Cerebellar cortex (tissue), 1 donor: ENCODE measurements at regions not wholly inside any gene's neighbourhood (a gene's known extent, or its start where the extent isn't known, plus 50 kb on each side); places are given as distances from the start of the nearest gene placed in this dataset.

ENCODE experiments used
- DNase-seq: peaks from one replicate; pipeline ENCODE4 v3.0.0-alpha.2; 2015; ENCODE audit warnings: low spot score

DNA sequence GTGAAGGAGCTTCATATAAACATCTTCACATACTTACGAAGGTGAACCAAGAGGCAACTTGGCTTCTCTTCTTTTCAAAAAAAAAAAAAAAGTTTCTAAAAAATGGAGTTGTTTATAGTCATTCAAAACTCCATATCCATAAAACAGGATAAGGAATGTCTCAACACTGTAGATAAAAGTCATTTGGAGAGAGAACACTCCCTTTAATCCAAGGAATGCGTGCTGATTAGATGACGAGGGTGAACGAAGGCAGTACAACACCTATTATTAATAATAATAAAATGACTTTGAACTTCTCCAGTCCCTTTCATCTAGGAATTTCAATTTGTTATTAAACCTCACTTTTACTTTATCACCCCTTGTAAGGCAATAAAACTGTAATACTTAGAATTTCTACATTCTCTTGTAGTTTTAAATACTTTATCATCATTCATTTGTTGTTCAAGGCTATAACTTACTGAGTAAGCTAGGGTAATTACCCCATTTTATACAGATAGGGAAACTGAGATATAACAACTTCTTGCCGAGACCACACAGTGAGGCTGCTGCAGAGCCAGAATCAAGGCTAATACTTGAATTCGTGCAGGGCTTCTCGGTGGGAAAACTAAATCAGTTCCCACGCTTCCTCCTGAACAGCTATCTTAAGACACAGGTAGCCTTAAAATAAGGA lies 377.1 kb downstream of the EFNA5 start:
- no peak for DNase-seq

DNA sequence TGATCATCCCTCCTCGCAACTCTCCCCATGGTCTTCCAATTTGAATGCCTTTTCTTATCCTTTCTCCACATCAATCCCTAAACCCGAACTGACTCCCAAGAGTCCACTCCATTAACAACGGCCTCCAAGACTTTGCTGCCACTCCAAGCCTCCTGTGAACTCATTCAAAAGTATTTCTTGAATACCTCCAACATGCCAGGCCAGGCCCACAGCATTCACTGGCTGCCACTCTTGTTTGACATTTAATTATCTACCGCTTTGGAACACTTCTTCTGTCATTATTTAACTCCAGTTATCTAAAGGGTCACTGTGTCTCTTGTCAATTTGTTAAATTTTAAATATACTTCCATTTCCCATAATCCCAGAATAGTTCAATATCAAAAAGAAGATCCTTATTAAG lies 378.9 kb downstream of the EFNA5 start:
- no peak for DNase-seq

DNA sequence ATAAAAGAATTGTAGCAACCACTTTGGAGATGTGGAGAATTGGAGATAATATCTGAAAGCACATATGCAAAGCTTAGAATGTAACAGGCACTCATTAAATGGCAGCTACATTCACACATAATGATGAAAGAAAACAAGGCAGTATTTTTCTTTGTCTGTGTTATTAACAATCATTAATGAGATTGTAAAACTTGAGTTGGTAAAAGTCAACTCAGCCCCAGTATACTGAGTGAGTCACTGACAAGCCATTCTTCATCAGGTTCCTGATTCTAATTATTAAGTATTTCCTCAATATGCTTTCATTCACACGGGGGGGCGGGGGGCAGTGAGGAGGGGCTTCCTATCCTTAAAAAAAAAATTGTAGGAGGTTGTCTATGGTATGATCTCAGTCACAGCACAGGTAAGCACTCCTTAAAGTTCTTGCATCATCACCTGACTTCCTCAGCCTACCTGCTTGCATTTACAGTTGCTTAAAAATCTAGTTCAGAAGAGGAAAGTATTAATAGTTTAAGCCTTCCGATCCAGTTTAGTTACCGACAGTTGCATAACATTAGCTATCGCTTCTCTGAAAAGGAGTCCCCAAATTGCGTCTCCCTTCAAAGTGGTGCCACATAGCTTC lies 379.8 kb downstream of the EFNA5 start:
- no peak for DNase-seq

DNA sequence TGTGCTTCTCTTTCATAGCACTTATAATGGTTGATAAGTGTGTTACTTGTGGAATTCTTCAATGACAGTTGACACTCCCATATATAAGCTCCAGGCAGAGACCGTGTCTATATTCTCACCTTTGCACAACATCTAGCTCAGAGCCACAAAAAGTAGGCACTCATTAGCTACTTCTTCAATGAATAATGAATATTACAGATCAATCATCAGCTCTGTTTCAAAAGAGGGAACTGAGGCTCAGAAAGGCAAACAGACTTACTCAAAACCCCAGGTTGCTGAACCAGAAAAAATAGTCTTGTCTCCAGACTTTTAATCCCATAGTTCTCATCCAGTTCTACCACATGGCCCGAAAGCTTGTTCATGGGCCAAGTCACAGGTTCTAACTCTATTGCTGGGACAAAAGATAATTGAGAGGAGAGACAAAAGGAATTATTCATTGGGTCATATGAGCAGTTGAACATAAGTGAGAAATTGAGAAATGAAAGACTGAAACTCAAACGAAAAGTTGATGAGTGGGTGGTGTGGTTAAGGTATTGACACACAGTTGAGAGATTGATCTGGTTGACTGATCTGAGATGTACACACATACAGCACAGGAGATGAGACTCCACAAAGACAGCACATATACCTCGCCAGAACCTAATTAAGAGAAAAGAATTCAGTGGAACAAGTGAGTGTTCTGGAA lies 381.6 kb downstream of the EFNA5 start:
- no peak for DNase-seq

DNA sequence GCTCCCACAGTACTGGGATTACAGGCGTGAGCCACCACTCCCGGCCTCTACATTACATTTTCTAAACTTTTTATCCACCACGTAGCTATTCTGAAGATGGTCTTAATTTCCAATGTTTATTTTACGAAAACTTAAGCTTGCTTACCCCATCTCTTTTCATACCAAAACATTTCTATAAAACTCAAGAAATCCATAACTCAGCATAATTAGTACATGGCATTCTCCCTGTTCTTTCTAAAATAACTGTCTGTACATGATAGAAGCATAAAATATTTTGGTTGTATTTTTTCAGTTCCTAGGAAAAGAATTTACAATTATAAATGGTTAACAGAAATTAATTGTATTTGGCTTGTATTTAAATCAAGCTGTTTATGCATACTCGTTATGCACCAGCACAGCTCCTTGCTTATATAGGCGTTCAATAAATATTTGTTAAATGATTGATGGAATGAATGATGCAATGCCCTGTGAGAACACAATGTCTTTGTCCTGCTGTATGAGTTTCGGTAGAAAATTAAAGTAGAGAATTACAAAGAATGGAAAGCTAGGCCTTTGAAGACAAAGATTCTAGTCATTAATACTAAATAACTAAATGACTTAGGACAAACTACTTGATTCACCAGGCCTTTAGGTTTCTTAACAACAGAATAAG lies 384.2 kb downstream of the EFNA5 start:
- no peak for DNase-seq

DNA sequence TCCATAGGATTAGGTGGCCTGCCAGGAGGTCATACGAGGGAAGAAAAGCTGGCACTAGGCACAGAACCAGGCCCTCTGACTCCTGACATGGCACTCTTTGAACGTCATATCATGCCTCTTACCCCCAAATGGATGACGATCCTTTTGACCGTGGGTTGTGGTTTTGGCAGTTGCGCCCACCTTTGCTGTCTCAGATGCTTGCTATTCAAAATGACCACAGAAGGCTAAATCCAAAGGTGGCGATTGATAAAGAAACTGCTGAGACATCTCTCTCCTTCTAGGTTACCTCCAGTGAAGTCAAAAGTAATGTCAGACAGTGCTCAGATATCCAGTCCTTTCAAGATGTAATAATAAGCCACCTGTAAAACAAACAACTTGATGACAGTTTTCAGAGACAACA lies 385.0 kb downstream of the EFNA5 start:
- DNase-seq, result no peak

DNA sequence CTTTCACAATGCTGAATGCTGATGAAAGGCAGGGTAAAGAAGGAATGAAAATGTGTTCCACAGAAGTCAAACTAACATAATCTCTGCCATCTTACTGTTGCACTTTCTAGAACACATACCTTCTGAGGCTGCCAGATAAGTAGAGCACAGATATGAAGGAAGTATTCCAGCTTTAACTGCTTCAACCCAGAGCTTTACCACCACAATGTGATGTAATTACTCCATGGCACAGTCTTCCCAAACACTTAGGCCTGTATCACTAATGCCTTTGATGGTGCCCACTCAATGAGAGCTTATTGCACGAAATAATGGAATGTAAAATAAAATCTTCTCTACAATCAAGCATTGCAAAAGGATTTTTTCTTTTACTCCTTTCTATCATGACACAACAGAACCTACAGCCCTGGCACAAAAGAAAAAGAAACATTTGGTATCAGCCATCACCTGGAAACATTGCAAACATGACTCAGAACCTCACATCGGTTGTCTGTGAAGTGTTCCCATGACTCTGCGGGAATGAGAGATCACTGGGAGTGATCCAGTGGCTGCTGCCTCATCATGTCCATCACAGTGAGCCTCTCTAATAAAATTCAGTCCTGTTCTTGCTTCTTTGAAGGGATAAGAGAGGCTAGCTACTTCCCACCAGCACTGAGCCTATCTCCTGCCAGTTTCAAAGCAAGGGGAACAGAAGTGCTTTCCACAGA lies 385.8 kb downstream of the EFNA5 start:
- DNase-seq, result peak; percentile 72

DNA sequence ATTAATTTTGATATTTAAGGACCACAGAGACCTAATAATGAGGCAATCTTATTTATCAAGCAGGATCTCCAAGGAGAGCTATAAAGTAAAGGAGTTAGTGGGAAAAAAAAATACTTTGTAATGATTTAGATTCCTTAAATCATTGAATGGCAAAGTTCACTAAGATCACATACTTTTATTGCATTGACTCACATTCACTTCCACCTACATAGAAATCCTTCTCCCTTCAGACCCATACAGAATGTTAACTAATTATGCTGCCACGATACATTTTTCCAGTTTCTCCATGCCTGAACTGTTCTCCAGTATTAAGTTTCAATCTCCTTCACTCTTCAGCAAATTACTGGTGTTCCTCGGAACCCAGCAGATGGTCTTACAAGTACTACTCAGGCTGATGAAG lies 388.7 kb downstream of the EFNA5 start:
- no peak for DNase-seq

DNA sequence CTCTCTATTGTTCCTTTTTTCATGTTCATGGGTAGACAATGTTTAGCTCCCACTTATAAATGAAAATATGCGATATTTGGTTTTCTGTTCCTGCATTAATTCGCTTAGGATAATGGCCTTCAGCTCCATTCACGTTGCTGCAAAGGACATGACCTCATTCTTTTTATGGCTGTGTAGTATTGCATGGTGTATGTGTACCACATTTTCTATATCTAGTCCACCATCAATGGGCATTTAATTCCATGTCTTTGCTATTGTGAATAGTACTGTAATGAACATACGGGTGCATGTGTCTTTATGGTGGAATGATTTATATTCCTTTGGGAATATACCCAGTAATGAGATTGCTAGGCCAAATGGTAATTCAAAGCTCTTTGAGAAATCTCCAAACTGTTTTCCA lies 392.0 kb downstream of the EFNA5 start:
- DNase-seq, result no peak

DNA sequence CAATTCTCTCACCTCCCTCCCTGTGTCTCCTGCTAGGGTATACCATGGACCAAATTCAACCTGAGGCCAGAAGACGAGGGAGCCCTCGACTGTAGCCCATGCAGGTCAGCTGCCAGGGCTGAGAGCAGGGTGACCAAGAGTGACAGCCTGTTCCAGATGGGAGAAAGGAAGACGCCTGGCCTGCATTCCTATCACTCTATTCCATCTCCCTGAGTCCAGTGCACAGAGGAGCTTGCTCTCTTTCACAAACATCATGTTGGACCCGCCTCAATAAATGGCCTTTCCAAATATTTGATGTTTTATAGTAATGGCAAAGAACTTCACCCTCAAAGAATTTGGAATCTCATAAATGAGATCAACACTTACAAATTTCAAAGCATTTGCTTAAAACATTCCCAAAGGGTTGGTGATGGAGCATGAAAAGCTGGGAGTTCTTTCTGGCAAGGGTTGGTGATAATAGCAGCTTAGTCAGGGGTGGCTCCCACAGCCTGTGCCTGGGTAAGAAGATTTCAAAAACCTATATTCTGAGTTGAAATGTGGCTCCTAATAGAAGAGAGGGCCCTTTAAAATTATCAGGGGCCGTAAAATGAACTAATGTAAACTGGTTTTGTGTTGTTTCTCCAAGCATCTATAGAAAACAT lies 393.1 kb downstream of the EFNA5 start:
- no peak for DNase-seq

DNA sequence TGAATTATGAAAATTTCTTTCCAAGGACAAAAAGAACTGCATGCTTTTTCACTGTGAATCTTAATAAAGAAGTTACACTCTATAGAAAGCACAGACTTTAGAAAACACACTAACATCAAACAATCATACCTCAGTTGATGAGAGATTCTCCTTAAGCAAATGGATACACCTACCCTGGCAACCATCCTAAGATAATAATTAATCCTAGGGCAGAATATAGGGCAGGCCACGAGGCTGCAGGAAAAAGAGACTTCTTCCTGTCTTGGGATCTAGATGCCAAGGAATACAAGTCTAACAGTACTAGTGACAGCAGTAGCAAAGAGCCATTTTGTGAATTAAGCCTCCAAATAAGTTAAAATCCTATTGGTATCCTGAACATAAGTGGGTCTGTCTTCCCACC lies 395.4 kb downstream of the EFNA5 start:
- DNase-seq, result no peak

DNA sequence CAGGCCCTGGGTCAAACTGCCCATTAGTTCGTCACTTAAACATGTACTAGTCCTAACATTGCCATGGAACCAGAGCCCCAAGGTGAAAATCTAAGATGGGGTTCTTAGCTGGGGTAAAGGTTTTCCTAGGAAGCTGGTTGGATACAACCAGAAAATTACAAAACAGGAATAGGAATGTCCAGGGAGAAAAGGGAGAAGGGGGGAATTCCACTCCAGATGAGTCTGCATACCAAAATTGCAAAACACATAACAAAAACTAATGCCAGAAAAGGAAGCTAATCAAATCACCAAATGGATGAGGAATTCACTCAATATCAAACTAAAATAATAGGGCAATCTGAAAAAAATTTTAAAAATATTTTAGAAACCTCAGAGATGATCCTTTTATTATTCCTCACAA lies 396.2 kb downstream of the EFNA5 start:
- DNase-seq, result no peak

DNA sequence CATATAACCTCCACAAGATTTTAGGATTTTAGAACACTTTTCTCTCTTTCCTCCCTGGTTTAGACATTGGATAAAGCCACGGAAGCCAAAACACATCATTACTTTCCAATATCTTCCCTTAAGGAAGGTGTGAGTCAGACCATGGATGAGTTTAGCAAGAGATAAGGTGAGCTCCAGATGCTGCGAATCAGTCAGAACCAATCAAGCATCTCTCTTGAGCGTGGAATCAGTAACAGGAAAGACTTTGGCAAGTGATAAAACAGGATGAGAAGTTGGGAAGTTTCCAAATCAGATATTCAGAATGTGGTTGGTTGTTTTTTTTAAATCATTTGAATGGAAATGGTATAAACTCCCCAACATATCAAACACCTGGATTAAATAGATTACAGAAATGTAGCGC lies 397.8 kb downstream of the EFNA5 start:
- DNase-seq, result no peak

DNA sequence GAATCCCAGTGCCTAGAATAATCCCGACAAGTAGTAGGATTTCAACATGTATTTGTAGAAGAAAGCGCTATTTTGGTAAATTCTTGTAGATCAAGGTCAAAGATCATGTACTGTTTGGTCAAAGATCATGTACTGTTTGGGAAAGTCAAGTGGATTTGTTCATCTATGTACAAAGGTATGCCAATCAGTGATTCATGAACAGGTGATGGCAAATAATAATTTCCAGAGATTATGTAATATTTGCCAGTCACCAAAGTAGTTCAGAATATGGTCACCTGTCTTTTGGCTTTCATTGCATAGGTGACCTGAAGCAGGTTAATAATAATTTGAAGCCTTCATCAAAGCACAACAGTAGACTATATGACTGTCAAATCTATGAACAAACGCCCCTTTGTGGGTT lies 398.2 kb downstream of the EFNA5 start:
- no peak for DNase-seq

DNA sequence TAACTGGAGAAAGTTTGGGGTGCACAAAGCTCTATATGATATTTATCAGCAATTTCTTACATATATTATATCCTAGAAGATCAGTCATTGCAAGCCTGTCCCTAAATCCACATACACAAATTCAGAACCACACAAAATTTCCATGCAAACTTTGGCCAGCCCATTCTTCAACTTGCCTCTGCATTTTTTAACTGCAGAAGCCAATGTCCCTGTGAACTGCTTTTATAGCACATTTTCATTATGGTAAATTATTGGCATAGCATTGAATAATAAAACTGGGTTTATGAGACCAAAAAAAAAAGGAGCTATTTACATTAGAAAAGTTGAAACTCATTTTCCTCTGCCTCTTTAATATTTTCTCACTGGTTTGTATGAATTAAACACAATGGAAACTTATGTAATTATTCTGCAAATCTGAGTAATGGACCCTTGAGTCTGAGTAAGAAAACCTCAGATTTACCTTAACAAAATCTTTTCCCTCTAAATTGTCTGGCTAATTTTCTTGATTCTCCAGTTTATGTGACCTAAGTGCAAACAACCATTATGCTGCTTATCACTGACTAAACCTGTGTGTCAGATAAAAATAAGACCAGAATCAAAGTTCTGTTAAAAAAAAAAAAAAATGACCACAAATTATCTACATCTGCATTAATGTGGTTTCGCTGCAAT lies 398.9 kb downstream of the EFNA5 start:
- no peak for DNase-seq

DNA sequence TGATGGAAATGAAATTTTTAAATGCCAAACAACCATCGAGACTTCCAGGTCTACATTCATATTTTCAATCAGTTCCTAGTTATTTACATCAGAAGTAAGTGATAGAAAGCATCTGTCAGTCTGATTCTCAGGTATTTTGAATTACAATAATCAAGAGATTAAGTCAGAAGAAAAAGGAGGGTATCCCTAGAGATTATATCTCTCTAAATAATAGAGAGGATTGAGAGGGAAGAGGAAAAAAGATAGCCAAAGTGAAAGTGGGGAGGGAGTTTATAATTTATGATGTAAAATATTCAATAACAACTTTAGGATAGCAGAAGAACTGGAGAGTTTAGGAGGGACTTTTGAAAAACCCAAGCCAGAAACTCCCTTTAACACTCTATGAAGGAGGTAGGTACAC lies 400.2 kb downstream of the EFNA5 start:
- DNase-seq, result no peak

DNA sequence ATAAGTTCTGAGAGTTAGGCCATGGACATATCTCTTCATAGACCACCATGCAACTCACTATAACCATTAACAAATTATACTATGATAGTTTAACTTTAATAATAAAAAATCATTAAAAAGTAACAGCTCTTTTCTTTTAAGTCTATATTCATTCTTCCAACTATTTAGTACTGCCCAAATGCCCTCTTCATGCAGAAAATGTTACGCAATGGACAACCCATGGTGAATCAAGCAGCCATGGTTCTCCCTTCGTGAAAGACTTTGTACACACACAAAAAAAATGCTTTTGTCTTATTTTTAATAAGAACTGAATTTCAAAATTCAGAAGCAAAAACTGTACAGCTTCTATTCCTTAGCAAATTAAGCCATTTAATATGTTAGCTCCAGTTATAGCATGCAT lies 401.1 kb downstream of the EFNA5 start:
- DNase-seq, result no peak

DNA sequence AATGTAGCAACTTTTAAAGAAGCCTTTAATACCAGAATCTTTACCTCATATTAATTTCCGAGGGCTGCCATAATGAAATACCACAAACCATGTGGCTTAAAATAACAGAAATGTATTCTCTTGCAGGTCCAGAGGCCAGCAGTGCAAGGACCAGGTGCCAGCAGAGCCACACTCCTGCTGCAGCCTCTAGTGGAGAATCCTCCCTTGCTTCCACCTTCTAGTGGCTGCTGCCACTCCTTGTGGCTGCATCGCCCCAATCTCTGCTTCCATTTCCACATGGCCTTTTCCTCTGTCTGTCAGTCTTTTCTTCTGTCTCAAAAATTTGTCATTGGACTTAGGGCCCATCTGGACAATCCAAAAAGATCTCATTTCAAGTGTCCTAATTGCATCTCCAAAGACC lies 401.5 kb downstream of the EFNA5 start:
- no peak for DNase-seq

DNA sequence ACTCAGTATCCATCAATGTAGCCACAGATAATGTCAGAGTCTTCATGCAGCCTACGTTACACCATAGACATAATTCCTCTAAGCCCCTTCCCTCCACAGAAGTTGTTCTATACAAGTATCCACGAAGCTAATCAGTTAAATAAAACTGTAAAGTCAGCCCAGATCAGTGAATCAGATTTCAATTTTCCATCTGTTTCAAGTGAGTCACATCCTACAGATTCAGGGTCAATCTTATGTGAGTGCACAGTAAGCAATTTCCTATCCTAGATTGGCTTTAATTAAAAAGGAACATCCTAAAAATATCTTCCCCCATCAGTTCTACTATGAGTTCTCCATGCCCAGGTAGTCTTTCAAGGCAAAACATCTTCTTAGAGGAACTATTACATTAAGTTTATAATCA lies 402.5 kb downstream of the EFNA5 start:
- DNase-seq, result no peak

DNA sequence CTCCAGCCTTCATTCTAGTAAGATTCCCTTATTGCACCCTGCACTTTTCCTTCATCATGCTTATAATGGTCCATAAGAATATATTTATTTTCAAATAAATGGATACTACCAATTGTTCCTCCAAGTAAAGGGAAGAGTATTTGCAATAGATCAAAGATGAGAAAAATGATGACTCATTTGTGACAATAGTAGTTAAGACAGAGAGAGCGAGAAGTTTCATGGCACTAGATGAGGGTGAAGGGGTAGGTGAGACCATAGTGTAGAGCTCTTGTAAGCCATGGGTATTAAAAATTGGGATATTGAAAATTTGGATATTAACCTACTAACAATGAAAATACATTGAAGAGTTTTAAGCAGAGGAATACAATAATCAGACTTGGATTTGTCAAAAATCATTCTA lies 404.6 kb downstream of the EFNA5 start:
- DNase-seq, result no peak

DNA sequence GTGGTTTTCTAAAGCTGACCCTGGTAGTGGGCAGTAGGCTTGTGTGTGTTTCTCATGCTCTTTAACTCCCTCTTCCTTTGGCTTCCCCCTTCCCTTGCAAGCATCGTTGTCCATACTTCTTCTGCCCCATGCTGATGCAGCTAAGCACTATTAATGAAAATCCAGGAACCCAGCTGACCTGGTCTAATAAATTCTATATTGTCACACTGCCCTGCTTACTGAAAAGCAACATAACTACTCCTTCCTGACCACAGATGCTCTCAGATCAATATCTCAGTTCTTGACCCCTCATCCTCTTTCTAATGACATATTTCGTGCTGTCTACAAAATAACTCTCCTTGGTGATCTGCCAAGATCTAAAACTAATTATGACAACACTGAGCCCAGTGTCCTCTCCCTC lies 405.5 kb downstream of the EFNA5 start:
- DNase-seq, result no peak
